HG03520 (cell line): ENCODE measurements at regions not wholly inside any gene's neighbourhood (a gene's known extent, or its start where the extent isn't known, plus 50 kb on each side); places are given as distances from the start of the nearest gene placed in this dataset.
"Not testable (repeated sequence)": the region's sequence is repeated elsewhere in the genome, so short reads cannot be mapped to it uniquely, and the experiment has no call there.

Experiments
- ATAC-seq: cut with Tn5 transposase; IDR thresholded peaks from one replicate; pipeline ENCODE4 v1.9.1; 2021; ENCODE audit warnings: mild to moderate bottlenecking, moderate library complexity; ENCODE audit not compliant: unreplicated experiment

DNA sequence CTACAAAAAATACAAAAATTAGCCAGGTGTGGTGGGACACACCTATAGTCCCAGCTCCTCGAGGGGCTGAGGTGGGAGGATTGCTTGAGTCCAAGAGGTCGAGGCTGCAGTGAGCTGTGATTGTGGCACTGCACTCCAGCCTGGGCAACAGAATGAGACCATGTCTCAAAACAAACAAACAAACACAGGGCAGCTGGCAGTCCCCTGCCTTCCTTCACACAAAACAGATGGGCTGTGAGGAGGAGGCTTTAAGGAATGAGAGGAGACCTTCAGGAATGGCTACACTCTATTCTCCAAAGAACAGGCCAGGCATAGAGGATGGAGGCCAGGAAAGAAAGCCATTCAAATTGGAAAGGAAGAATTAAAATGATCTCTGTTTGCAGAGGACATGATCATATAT is 65.6 kb upstream of the MAML3 start:
- ATAC-seq = no peak

DNA sequence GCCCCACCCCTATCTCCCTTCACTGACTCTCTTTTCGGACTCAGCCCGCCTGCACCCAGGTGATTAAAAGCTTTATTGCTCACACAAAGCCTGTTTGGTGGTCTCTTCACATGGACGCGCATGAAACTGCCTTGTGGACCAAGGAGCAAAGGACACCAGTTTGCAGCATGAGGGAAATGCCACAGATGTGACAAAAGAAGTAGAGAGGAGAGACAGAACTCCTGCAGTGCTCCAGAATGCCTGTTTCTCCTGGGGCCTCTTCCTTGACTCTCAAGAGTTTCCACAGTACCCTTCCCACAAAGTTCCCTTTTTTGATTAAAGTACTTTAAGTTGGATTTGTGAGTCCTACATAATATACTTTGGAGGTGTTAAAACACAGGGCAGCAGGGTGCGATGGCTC is 65.1 kb upstream of the MAML3 start:
- ATAC-seq = not testable (repeated sequence)

DNA sequence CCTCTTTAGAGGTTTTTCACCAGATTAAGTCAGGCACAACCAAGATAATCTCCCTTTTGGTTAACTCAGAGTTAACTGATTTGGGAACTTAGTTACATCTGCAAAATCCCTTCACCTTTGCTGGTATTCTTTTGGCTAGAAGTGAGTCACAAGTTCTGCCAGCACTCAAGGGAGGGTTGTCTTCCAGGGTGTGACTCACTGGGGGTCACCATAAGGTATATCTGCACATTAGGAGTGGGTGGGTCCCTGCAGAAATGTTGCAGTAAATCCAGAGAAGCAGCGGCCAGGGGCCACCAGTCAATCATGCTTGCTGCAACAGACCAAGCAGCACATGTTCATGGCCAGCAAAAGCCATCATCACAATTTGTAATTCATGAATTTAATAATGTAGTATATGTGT is 59.8 kb upstream of the MAML3 start:
- ATAC-seq = no peak

DNA sequence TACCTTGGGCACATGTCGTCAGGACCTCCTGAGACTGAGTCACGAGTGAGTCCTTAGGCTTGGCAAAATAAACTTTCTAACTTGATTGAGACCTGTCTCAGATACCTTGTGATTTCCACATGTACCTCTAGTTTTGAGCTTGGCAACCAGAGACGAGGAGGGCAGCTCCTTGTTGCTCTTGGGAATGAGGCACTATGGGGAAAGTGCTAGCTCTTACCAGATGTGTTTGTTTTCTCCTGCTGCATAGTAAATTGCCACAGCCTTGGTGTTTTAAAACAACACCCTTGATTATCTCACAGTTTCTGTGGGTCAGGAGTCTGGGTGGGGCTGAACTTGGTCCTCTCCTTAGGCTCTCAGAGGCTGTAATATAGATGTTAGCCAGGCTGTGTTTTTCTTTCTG is 59.1 kb upstream of the MAML3 start:
- ATAC-seq = no peak

DNA sequence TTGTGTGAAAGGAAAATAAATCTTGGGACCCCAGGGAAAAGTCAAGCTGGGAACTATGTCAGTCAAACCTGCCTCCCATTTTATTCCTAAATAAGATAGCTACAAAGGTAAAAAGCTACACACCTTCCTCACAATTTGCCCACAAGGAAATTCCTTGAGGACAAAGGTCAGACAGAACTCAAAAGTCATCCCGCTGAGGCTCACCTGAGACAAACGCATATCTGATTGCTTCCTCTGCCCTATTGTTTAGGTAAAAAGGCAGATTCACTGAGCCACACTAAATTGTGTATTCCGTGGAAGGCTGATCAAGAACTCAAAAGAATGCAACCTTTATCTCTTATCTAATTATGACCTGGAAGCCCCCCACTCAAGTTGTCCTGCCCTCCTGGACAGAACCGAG is 58.7 kb upstream of the MAML3 start:
- ATAC-seq = no peak

DNA sequence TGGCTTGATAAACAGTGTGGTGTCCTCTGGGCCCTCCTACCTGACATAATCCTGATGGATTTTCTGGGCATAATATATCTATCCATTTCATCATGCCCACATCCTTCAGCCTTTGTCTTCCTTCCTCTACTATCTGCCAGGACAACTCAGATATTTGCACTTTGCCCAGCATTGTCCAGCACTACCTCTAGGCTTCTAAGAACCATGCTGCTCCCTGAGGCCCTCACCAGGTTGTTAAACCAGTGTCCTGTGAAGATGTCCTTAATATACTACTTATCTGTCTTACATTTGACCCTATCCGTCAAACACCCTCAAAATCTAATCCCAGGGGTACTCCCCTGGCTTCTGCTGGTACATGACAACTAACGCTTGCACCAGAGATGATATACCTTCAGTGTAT is 58.2 kb upstream of the MAML3 start:
- ATAC-seq = no peak

DNA sequence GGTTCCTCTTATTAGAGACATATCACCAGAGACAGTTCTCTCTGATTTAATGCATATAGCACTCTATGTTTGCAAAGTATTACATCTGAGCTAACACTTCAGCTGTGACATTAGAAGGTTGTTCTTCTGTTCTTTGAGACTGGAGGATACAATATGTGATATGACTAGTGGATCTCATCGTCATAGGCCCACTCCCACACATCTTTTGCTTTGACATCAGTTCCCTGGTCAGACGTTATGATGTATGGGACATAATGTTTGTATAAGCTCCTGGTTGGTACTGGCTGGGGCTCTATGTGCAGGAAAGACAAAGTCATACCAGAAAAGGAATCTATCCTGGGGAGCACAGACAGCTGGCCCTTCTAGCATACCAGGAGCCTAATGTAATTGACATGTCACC is 57.7 kb upstream of the MAML3 start:
- ATAC-seq = no peak

DNA sequence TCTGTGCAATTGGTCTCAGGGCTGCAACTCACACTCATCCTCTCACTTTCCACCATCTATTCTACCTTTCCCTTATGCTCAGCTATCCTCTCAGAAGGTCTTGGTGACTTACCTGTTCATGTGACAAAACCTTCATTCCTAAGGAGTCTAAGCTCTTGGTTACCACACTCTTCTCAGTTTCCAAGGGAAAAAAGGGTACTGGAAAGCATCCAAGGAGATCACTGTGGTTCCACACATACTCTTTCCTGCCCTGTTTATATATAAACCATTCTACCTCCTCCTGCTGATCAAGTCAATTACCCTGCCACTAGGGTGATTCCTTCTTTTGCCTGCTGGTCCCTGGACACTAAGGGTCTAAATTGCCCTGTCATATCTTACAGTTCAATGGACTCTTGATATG is 57.2 kb upstream of the MAML3 start:
- no peak for ATAC-seq

DNA sequence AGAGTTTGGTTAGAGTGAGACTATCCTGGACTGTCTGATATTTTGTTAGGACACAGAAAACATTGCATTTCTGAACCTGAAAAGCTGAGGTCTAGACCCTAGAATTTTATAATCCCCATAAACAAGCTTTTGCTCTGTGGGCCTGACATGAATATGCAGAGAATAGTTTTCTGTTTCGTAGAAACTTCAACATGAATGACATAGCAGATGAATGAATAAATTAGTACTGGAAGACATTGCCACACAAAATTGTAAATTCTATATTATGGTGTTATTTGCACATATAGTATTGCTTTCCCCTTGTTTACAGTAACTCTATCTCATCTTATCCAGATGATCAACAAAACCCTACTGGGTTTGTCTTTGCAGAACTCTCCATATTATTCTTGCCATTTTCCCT is 54.9 kb upstream of the MAML3 start:
- no peak for ATAC-seq
